ENCODE measurements at regions not wholly inside any gene's neighbourhood (a gene's known extent, or its start where the extent isn't known, plus 50 kb on each side); places are given as distances from the start of the nearest gene placed in this dataset.

DNA sequence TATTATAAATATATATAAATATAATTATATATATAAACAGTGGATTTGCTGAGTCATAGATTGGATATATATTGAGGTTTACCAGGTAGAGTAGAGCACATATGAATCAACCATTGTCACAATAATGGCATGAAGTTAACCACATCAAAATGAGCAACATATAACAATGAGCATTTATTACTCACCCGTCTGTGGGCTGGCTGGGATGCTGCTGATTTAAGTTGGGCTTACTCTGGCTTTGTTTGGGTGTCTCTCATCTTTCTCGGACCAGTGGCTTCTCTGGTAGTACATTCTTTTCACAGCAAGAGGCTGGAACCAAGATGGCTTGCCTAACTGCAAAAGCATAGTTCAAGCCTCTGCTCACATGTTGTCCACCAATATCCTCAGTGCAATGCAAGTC is 111.7 kb upstream of the TAPT1 start:
- Histone ChIP-seq H3K4me1 (no peaks in the 10 kb centered on the region), H3K27me3 (ENCODE audit: low read depth) (no peaks in the 10 kb centered on the region), H3K4me3 (no peak overlapping the region), H3K36me3 (replicated peaks) (no peaks in the 10 kb centered on the region), H3K9me3 (no peaks in the 10 kb centered on the region)
- in situ Hi-C loops (cut with MboI; ENCODE audit: low sequenced_read_pairs): no loop called here
- no peak for DNase-seq (ENCODE audit: low spot score in 2 of 2)

DNA sequence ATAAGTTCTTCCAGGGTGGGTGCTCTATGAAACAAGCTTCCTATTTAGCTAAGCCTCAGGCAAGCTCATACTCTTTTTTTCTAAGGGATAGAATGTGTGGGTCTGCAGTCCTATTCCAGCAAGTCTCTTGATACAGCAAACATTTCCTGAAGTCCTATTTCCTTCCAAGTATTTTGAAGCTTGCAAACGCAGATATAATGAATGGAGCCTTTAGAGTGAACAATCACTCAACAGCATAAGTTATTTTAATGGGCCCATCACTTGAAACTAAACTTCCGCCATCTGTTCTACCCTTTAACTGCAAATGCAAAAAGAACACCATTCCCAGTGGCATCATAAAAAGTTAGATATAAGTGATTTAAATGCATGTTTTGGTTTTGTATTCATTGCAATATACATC is 108.3 kb upstream of the TAPT1 start:
- in situ Hi-C loops (cut with MboI; ENCODE audit: low sequenced_read_pairs): no loop called here
- no peaks in the 10 kb centered on the region for H3K4me1 ChIP-seq
- H3K27me3 ChIP-seq (ENCODE audit: low read depth): 0 out of 2 replicates have a peak, but pooled peaks cover 5% of the 10 kb centered on the region
- H3K4me3 ChIP-seq: no peak overlapping the region
- no peak for DNase-seq (ENCODE audit: low spot score in 2 of 2)
- H3K36me3 ChIP-seq (replicated peaks): no peaks in the 10 kb centered on the region
- H3K9me3 ChIP-seq: no peaks in the 10 kb centered on the region

DNA sequence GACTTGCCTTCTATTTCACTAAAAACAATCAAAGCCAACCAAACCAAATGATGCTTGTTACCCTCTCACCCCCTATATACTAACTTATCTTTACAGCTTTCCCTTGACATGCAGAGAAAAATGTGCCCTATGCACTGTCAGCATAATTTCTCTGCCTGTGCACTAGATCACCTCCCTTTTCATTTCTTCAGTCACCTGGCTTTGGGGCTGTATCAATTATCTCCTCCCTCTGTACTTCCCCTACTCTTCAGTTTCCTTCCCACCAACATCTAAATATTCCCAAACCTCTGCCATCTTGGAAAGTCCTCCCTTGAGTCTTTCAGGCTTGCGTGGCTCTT is 103.5 kb upstream of the TAPT1 start:
- in situ Hi-C loops (cut with MboI; ENCODE audit: low sequenced_read_pairs): no loop called here

DNA sequence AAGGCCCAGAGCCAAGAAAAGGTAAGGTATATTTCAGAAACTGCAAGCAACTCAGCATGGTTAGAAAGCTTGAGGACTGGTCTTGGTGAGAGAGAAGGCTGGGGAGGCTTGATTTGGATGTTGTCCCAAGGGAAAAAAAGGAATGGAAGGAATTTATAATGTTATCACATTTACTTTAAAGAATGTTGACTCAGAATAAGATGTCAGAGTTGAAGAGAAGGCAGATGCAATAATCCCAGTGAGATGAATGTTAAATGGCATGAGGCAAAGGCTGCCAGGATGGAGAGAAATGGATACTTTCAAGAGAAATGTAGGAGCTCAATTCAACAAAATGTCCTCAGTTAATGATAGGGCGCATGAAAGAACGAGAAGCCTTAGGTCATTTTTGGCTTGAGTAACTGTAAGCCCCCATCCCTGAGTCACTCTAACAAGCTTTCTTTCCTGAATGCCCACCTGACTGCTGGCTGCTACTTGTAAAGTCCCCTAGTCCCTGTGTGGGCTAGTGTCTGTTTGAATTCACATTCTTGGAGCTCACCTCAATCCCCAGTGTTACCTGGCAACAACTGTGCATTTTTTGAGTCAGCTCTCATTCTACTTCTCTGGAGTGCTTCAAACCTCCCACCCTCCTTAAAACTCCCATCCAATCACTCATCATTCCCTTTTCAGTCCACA is 103.0 kb upstream of the TAPT1 start:
- Histone ChIP-seq H3K4me3 (no peak overlapping the region), H3K27me3 (ENCODE audit: low read depth) (0 out of 2 replicates have a peak, but pooled peaks cover 5% of the 10 kb centered on the region), H3K36me3 (replicated peaks) (no peaks in the 10 kb centered on the region), H3K9me3 (no peaks in the 10 kb centered on the region), H3K4me1 (no peaks in the 10 kb centered on the region)
- in situ Hi-C loops (cut with MboI; ENCODE audit: low sequenced_read_pairs): no loop called here
- DNase-seq (ENCODE audit: low spot score in 2 of 2): no peak

More for the DNA sequence above, 103.5 kb upstream of the TAPT1 start:
- no peaks in the 10 kb centered on the region for H3K4me1 ChIP-seq
- no peak for DNase-seq (ENCODE audit: low spot score in 2 of 2)
- H3K9me3 ChIP-seq: no peaks in the 10 kb centered on the region
- no peak overlapping the region for H3K4me3 ChIP-seq
- H3K36me3 ChIP-seq (replicated peaks): no peaks in the 10 kb centered on the region
- H3K27me3 ChIP-seq (ENCODE audit: low read depth): 0 out of 2 replicates have a peak, but pooled peaks cover 5% of the 10 kb centered on the region

DNA sequence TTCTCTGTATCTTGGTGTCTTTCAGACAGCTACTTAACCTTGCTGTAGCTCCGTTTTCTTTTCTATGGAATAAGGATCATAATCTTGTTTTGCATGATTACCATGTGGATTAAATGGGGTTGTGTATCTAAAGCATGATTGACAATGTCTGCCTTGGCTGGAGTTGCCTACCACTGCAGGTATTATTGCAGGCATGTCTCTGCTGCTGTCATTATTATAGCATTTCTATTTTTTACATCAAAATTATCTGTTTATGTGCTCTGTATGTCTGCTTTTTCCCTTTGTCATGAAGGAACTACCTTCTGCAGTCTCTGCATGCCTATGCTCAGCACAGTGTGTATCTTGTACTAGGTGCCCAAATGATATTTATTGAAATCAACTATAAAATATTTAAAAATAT is 95.9 kb upstream of the TAPT1 start:
- H3K36me3 ChIP-seq (replicated peaks): no peaks in the 10 kb centered on the region
- no peaks in the 10 kb centered on the region for H3K4me1 ChIP-seq
- in situ Hi-C loops (cut with MboI; ENCODE audit: low sequenced_read_pairs): no loop called here
- no peak for DNase-seq (ENCODE audit: low spot score in 2 of 2)
- H3K9me3 ChIP-seq: no peaks in the 10 kb centered on the region
- no peak overlapping the region for H3K4me3 ChIP-seq
- H3K27me3 ChIP-seq (ENCODE audit: low read depth): 0 out of 2 replicates have a peak, but pooled peaks cover 3% of the 10 kb centered on the region

DNA sequence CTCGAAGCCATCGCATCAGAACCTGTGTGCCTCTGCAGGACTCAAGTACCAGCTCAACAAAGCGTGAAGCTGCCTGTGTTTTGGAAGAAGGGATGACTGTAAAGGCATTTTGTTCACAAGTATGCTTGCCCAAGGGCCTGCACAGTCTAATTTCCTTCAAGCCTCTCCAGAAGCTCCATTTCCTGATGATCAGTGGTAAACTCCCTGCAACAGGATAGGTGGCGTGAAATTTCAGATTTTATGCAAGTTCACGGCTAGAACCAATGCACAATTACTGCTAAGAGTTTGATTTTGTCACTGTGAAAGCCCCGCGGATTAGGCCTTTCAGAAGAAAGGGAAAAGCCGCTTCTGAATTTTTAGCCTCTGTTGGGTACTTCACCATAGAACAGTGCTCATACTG is 89.2 kb upstream of the TAPT1 start:
- in situ Hi-C loops (cut with MboI; ENCODE audit: low sequenced_read_pairs): no loop called here
- Histone ChIP-seq H3K4me3 (no peak overlapping the region), H3K4me1 (no peaks in the 10 kb centered on the region), H3K36me3 (replicated peaks) (no peaks in the 10 kb centered on the region), H3K27me3 (ENCODE audit: low read depth) (0 out of 2 replicates have a peak, but pooled peaks cover 3% of the 10 kb centered on the region), H3K9me3 (no peaks in the 10 kb centered on the region)
- no peak for DNase-seq (ENCODE audit: low spot score in 2 of 2)

DNA sequence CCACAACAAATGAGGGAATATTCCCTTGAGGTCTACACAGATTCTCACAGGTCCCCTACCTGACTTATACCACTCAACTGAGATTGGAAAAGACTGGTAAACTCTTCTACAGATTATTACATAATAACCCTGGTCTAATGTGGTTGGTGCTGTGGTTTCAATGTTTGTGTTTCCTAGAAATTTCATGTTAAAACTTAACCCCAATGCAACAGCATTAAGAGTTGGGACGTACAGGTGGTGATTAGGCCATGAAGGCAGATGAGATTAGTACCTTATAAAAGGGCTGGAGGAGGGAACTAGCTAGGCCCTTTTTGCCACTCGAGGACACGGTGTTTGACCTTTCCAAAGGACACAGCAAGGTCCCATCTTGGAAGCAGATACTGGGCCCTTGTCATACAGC is 84.3 kb upstream of the TAPT1 start:
- no peaks in the 10 kb centered on the region for H3K27me3 ChIP-seq (ENCODE audit: low read depth)
- no peaks in the 10 kb centered on the region for H3K9me3 ChIP-seq
- in situ Hi-C loops (cut with MboI; ENCODE audit: low sequenced_read_pairs): no loop called here
- no peak overlapping the region for H3K4me3 ChIP-seq
- H3K36me3 ChIP-seq (replicated peaks): no peaks in the 10 kb centered on the region
- no peak for DNase-seq (ENCODE audit: low spot score in 2 of 2)
- H3K4me1 ChIP-seq: no peaks in the 10 kb centered on the region

DNA sequence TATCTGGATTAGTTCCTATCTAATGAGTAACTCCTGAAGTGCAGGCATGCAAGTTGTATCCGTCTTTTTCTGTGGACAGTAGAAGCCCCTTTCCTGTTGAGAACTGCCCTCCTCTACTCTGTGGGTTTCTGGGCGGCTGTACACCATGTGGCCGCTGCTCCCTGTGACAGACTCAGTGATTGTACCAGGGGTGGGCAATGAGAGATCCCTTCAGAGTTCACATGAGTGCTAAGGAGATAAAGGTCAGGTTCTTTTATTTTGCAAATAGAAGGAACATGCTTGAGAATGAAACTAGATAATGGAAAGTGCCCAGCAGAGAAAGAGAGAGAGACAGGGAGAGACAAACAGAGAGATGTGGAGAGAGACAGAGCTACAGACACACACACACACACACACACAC is 76.4 kb upstream of the TAPT1 start:
- H3K4me3 ChIP-seq: no peak overlapping the region
- peak; percentile 23 to 50 for DNase-seq (ENCODE audit: low spot score in 2 of 2)
- in situ Hi-C loops (cut with MboI; ENCODE audit: low sequenced_read_pairs): no loop called here
- H3K36me3 ChIP-seq (replicated peaks): no peaks in the 10 kb centered on the region
- H3K4me1 ChIP-seq: no peaks in the 10 kb centered on the region
- no peaks in the 10 kb centered on the region for H3K27me3 ChIP-seq (ENCODE audit: low read depth)
- H3K9me3 ChIP-seq: no peaks in the 10 kb centered on the region

DNA sequence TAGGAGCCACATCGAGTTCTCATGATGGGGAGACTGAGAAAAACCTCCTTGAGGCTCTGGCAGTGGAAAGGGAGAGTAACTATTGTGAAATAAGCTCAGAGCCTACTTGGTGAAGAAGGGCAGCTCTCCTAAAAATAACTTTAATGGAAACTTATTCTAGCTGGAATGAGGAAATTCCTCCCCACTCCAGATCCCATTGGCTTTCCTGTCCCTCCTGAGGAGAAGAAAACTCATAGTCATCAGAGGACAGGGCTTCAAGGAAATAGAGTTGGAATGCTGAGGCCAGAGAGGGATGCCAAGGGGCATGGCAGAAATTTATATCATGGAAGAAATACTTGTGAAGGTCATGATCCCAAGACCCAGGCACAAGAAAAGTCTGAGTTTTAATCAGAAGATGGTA is 70.7 kb upstream of the TAPT1 start:
- in situ Hi-C loops (cut with MboI; ENCODE audit: low sequenced_read_pairs): loop anchor here (25.0 kb wide), 2 partner anchors 490 to 1040 kb away; no protein-coding TSS in a partner anchor
- DNase-seq (ENCODE audit: low spot score in 2 of 2): no peak
- Histone ChIP-seq H3K27me3 (ENCODE audit: low read depth) (no peaks in the 10 kb centered on the region), H3K4me1 (peaks cover 6% of the 10 kb centered on the region), H3K36me3 (replicated peaks) (no peaks in the 10 kb centered on the region), H3K9me3 (no peaks in the 10 kb centered on the region), H3K4me3 (no peak overlapping the region)

DNA sequence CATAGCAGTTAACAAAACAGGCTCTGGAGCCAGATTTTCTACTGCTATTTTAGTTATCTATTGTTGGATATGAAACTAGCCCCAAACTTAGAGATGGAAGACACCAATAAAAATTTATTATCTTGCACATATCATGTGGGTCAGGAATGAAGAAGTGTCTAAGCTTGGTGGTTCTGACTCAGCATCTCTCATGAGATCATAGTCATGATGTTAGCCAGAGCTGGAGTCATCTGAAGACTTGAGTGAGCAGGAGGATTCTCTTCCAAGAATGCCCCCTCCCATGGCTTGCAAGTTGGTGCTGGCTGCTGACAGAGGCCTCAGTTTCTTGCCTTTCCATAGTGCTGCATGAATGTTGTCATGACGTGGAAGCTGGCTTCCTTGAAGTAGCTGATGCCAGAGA is 68.2 kb upstream of the TAPT1 start:
- Histone ChIP-seq H3K27me3 (ENCODE audit: low read depth) (peaks cover 6% of the 10 kb centered on the region), H3K9me3 (no peaks in the 10 kb centered on the region), H3K36me3 (replicated peaks) (no peaks in the 10 kb centered on the region), H3K4me3 (no peak overlapping the region), H3K4me1 (peaks cover 20% of the 10 kb centered on the region)
- in situ Hi-C loops (cut with MboI; ENCODE audit: low sequenced_read_pairs): loop anchor here (25.0 kb wide), 2 partner anchors 493 to 1043 kb away; no protein-coding TSS in a partner anchor
- DNase-seq (ENCODE audit: low spot score in 2 of 2): no peak

DNA sequence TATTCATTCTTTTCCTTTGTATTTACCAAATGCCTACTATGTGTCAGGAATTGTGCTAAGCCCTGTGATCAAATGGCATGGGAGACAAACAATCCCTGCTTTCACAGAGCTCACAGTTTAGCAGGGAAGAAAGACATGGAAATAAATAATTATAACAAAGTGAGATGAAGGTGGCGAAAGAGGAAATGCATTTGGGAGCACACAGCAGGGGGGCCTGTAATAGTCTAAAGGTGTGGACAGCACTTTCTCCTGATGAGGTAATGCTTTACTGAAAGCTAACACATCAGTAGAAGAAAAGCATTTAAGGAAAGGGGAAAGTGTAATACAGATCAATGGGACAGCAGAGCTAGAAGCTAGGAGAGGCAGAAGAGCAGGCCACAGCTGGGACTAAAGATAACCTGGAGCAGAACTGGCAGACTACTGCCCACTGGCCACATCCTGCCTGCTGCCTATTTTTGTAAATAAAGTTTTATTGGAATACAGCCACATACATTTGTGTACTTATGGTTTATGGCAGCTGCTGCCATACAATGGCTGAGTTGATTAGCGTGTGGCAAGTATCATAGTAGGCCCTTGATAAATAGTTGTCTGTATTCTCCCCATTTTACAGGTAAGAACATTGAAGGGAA is 67.1 kb upstream of the TAPT1 start:
- Histone ChIP-seq H3K27me3 (ENCODE audit: low read depth) (peaks cover 13% of the 10 kb centered on the region), H3K36me3 (replicated peaks) (no peaks in the 10 kb centered on the region), H3K4me1 (peaks cover 20% of the 10 kb centered on the region), H3K4me3 (no peak overlapping the region), H3K9me3 (no peaks in the 10 kb centered on the region)
- no peak for DNase-seq (ENCODE audit: low spot score in 2 of 2)
- in situ Hi-C loops (cut with MboI; ENCODE audit: low sequenced_read_pairs): loop anchor here (25.0 kb wide), 2 partner anchors 494 to 1044 kb away; no protein-coding TSS in a partner anchor

DNA sequence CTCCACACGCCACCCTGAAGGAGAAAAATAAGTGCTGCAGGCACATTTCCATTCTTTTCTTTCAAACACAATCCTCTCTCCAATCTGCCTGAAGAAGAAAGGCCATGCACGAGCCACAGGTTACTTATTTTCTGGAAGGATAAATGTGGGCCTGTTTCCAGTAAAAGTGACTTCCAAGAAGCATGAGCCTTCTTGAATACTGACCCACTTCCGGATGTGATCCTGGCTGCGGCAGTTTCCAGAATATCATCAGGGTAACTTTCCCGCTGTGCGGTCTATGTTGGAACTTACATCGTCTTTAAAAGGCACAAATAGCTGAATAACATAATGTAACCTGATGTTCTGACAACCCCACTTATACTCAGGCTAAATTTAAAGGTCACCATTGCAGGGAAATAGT is 66.3 kb upstream of the TAPT1 start:
- no peak for DNase-seq (ENCODE audit: low spot score in 2 of 2)
- Histone ChIP-seq H3K4me3 (no peak overlapping the region), H3K4me1 (peaks cover 20% of the 10 kb centered on the region), H3K9me3 (no peaks in the 10 kb centered on the region), H3K36me3 (replicated peaks) (no peaks in the 10 kb centered on the region), H3K27me3 (ENCODE audit: low read depth) (peaks cover 15% of the 10 kb centered on the region)
- in situ Hi-C loops (cut with MboI; ENCODE audit: low sequenced_read_pairs): loop anchor here (25.0 kb wide), 2 partner anchors 495 to 1045 kb away; no protein-coding TSS in a partner anchor

DNA sequence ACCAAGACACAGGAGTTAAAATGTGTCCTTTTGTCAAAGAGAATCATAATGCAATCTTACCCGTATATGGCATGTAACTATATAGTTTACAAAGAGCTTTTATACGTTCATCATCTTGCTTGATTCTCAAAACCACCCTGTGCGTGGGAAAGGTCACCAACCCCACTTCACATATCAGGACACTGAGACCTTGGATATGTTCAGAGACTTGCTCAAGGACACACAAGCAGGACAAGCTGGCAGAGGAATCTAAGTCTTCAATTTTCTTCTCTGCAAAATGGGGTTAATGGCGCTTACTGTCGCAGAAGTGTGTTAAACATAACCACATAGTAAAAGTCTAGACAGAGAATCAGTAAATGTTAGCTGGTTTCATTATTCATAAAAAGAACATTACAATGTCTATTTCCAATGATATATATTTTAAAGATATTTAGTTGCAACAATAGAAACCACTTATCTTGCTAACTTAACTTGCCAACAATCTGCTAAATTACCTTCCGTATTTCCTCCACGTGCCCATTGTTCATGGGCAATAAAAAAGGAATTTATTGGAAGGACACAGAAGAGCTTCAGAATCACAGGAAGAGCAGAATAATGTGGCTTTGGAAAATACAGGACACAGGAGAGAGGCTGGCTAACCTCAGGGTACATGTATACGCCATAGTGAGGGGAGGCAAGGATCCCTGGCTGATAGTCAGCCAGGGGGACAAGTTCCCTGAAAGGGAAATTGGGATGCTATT is 64.6 kb upstream of the TAPT1 start:
- Histone ChIP-seq H3K9me3 (no peaks in the 10 kb centered on the region), H3K4me3 (no peak overlapping the region), H3K36me3 (replicated peaks) (no peaks in the 10 kb centered on the region), H3K27me3 (ENCODE audit: low read depth) (peaks cover 22% of the 10 kb centered on the region), H3K4me1 (peaks cover 20% of the 10 kb centered on the region)
- in situ Hi-C loops (cut with MboI; ENCODE audit: low sequenced_read_pairs): loop anchor here (25.0 kb wide), 2 partner anchors 496 to 1046 kb away; no protein-coding TSS in a partner anchor
- peak in 1 of 2 experiments; percentile 38 for DNase-seq (ENCODE audit: low spot score in 2 of 2)
